NCI-H2107 treated with DMSO at 0.1 percent for 48 hours (cell line): ENCODE measurements at regions not wholly inside any gene's neighbourhood (a gene's known extent, or its start where the extent isn't known, plus 50 kb on each side); places are given as distances from the start of the nearest gene placed in this dataset.

Source experiments
- DNase-seq: peaks from one replicate; lab custom pipeline; 2025; ENCODE audit not compliant: unreplicated experiment; lab: John Stamatoyannopoulos, UW

- peak; percentile 4 for DNase-seq
Observed at GRCh38 chr16:6684076-6684673, 648.5 kb upstream of the RBFOX1 start.

GRCh38 chr16:6682142-6682811 is 650.4 kb upstream of the RBFOX1 start:
- no peak for DNase-seq

GRCh38 chr16:6678586-6678985 is 654.1 kb upstream of the RBFOX1 start:
- no peak for DNase-seq

- no peak for DNase-seq
Observed at GRCh38 chr16:6674071-6674470, 658.6 kb upstream of the RBFOX1 start.

GRCh38 chr16:6672507-6672906 is 660.1 kb upstream of the RBFOX1 start:
- DNase-seq = no peak

- no peak for DNase-seq
Observed at GRCh38 chr16:6667393-6667792, 665.3 kb upstream of the RBFOX1 start.

- no peak for DNase-seq
Observed at GRCh38 chr16:6665126-6665525, 667.5 kb upstream of the RBFOX1 start.

- no peak for DNase-seq
Observed at GRCh38 chr16:6663668-6664067, 669.0 kb upstream of the RBFOX1 start.

- DNase-seq = no peak
Observed at GRCh38 chr16:6656760-6657159, 675.9 kb upstream of the RBFOX1 start.

- no peak for DNase-seq
Observed at GRCh38 chr16:6646891-6647290, 685.8 kb upstream of the RBFOX1 start.

GRCh38 chr16:6645768-6646568 is 686.7 kb upstream of the RBFOX1 start:
- DNase-seq = no peak

GRCh38 chr16:6644916-6645315 is 687.7 kb upstream of the RBFOX1 start:
- no peak for DNase-seq

GRCh38 chr16:6643080-6643686 is 689.5 kb upstream of the RBFOX1 start:
- peak; percentile 8 for DNase-seq

GRCh38 chr16:6642271-6642670 is 690.4 kb upstream of the RBFOX1 start:
- DNase-seq = no peak

GRCh38 chr16:6641091-6641490 is 691.6 kb upstream of the RBFOX1 start:
- DNase-seq = no peak

GRCh38 chr16:6636457-6636856 is 696.2 kb upstream of the RBFOX1 start:
- no peak for DNase-seq

- DNase-seq = no peak
Observed at GRCh38 chr16:6634151-6634550, 698.5 kb upstream of the RBFOX1 start.

GRCh38 chr16:6633456-6633855 is 699.2 kb upstream of the RBFOX1 start:
- DNase-seq = no peak

GRCh38 chr16:6629110-6629509 is 703.5 kb upstream of the RBFOX1 start:
- no peak for DNase-seq

GRCh38 chr16:6625606-6626005 is 707.0 kb upstream of the RBFOX1 start:
- no peak for DNase-seq

- no peak for DNase-seq
Observed at GRCh38 chr16:6618874-6619273, 713.8 kb upstream of the RBFOX1 start.

- no peak for DNase-seq
Observed at GRCh38 chr16:6616746-6617145, 715.9 kb upstream of the RBFOX1 start.
